OCI-LY7 (cell line): ENCODE measurements at regions not wholly inside any gene's neighbourhood (a gene's known extent, or its start where the extent isn't known, plus 50 kb on each side); places are given as distances from the start of the nearest gene placed in this dataset.

Experiments used
- BruUV-seq: library from RNA; stranded (reverse); fragments of 400-500 nt; replicated peaks from 2 replicates; lab custom pipeline; 2021; lab: Mats Ljungman, UMichigan
- CTCF ChIA-PET: fragments of 300-600 bp; sonication (Branson Sonifier 250); formaldehyde crosslinking; loops from one replicate; lab custom pipeline; 2022; ENCODE audit warnings: antibody characterized with exemption; ENCODE audit not compliant: unreplicated experiment; lab: Charles Lee
- POLR2A ChIA-PET: fragments of 300-600 bp; sonication (Branson Sonifier 250); formaldehyde crosslinking; loops from one replicate; lab custom pipeline; 2022; ENCODE audit warnings: antibody characterized with exemption; lab: Charles Lee
- DNase-seq: peaks from one replicate; pipeline ENCODE4 v3.0.0-alpha.2; 2015; ENCODE audit warnings: low spot score
- H2AFZ ChIP-seq: fragments of 200-600 bp; sonication (generic), shearing (Covaris generic); 2 replicates; pipeline ENCODE4 v1.6.1; 2014; ENCODE audit warnings: mild to moderate bottlenecking, antibody characterized with exemption, low read length, moderate library complexity
- H3K27ac ChIP-seq: fragments of 200-600 bp; sonication (generic); 2 replicates; pipeline ENCODE4 v1.5.1; 2014; ENCODE audit warnings: mixed run types, low read depth, mild to moderate bottlenecking, moderate library complexity, low read length, inconsistent platforms; ENCODE audit not compliant: poor library complexity, severe bottlenecking
- H3K36me3 ChIP-seq: fragments of 200-600 bp; sonication (generic); 2 replicates; pipeline ENCODE4 v1.6.1; 2014; ENCODE audit warnings: mild to moderate bottlenecking, antibody characterized with exemption, low read length, moderate library complexity, mixed read lengths; ENCODE audit not compliant: insufficient read depth
- H3K4me1 ChIP-seq: fragments of 200-600 bp; sonication (generic); 2 replicates; pipeline ENCODE4 v1.5.1; 2014; ENCODE audit warnings: mild to moderate bottlenecking, low read length; ENCODE audit not compliant: insufficient read depth, poor library complexity, severe bottlenecking
- H3K4me2 ChIP-seq: fragments of 200-600 bp; sonication (generic); 2 replicates; pipeline ENCODE4 v1.6.1; 2014; ENCODE audit warnings: mild to moderate bottlenecking, low read length
- H3K4me3 ChIP-seq: fragments of 200-600 bp; sonication (generic); 2 replicates; pipeline ENCODE4 v1.5.1; 2014; ENCODE audit warnings: mild to moderate bottlenecking, low read depth, low read length; ENCODE audit not compliant: poor library complexity, severe bottlenecking
- H3K79me2 ChIP-seq: fragments of 200-600 bp; sonication (generic); 2 replicates; pipeline ENCODE4 v1.6.1; 2016; ENCODE audit warnings: low read depth, mild to moderate bottlenecking, low read length, moderate library complexity, mixed read lengths; ENCODE audit not compliant: insufficient read depth
- H3K9me2 ChIP-seq: fragments of 200-600 bp; sonication (generic); 2 replicates; pipeline ENCODE4 v1.6.1; 2016; ENCODE audit warnings: mild to moderate bottlenecking, low read length, mixed read lengths; ENCODE audit not compliant: insufficient read depth
- H3K9me3 ChIP-seq: fragments of 200-600 bp; sonication (generic); 2 replicates; pipeline ENCODE4 v1.6.1; 2014; ENCODE audit warnings: mild to moderate bottlenecking, mixed run types, low read length, mixed read lengths
- H4K20me1 ChIP-seq: fragments of 200-600 bp; sonication (generic); 2 replicates; pipeline ENCODE4 v1.6.1; 2014; ENCODE audit warnings: mild to moderate bottlenecking, antibody characterized with exemption, low read length, moderate library complexity, mixed read lengths; ENCODE audit not compliant: insufficient read depth
- EZH2phosphoT487 ChIP-seq: fragments of 200-600 bp; sonication (generic); IDR thresholded peaks from 2 replicates; pipeline ENCODE4 v1.6.1; 2018; ENCODE audit warnings: low read depth, borderline replicate concordance, mild to moderate bottlenecking, mixed run types, antibody characterized with exemption, low read length, moderate library complexity, mixed read lengths
- intact Hi-C: fragments of 100-400 bp; cut with micrococcal nuclease; formaldehyde crosslinking; loops from one replicate; pipeline ENCODE4 v1.10.0; 2022; ENCODE audit not compliant: unreplicated experiment
- TF ChIP-seq, protein P1 (sequence below): fragments of 200-600 bp; sonication (generic); conservative IDR thresholded peaks from 2 replicates; pipeline ENCODE4 v1.5.1; 2014; ENCODE audit warnings: mild to moderate bottlenecking, antibody characterized with exemption, low read length, moderate library complexity, mixed read lengths

DNA sequence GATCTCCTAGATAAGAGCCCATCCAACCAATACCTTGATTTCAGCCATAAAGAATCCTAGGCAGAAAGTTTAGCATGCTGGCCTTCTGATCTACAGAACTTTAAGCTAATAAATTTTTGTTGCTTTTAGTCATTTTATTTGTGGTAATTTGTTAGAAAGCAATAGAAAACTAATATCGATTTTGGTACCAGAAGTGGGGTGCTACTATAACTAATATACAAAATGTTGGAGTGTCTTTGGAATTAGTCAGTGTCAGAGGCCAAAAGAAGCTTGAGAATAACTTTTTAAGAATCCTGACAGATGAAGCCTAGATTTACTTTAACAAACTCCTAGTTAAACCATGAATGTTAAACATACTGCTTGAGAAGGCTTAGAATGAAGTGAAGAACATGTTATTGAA is 83.6 kb upstream of the HSF2 start:
- H3K27ac ChIP-seq = no peak overlapping the region
- no peaks in the 10 kb centered on the region for H3K9me3 ChIP-seq
- TF ChIP-seq, protein P1, sequence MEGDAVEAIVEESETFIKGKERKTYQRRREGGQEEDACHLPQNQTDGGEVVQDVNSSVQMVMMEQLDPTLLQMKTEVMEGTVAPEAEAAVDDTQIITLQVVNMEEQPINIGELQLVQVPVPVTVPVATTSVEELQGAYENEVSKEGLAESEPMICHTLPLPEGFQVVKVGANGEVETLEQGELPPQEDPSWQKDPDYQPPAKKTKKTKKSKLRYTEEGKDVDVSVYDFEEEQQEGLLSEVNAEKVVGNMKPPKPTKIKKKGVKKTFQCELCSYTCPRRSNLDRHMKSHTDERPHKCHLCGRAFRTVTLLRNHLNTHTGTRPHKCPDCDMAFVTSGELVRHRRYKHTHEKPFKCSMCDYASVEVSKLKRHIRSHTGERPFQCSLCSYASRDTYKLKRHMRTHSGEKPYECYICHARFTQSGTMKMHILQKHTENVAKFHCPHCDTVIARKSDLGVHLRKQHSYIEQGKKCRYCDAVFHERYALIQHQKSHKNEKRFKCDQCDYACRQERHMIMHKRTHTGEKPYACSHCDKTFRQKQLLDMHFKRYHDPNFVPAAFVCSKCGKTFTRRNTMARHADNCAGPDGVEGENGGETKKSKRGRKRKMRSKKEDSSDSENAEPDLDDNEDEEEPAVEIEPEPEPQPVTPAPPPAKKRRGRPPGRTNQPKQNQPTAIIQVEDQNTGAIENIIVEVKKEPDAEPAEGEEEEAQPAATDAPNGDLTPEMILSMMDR = no peak
- no TSS peak for BruUV-seq
- ChIA-PET POLR2A (interaction anchor here (0.6 to 1.2 kb wide), 2 partner anchors 31 to 937 kb away, joined by 3 read pairs; no protein-coding TSS in a partner anchor), CTCF (no interaction called here)
- intact Hi-C loops = no loop called here
- no peak overlapping the region for H3K4me2 ChIP-seq
- no peak overlapping the region for H2AFZ ChIP-seq
- no peak for DNase-seq
- H3K4me3 ChIP-seq = no peak overlapping the region
- H3K9me2 ChIP-seq = no peaks in the 10 kb centered on the region
- no peaks in the 10 kb centered on the region for H4K20me1 ChIP-seq
- H3K79me2 ChIP-seq = no peaks in the 10 kb centered on the region
- H3K4me1 ChIP-seq = no peaks in the 10 kb centered on the region
- no peaks in the 10 kb centered on the region for H3K36me3 ChIP-seq

DNA sequence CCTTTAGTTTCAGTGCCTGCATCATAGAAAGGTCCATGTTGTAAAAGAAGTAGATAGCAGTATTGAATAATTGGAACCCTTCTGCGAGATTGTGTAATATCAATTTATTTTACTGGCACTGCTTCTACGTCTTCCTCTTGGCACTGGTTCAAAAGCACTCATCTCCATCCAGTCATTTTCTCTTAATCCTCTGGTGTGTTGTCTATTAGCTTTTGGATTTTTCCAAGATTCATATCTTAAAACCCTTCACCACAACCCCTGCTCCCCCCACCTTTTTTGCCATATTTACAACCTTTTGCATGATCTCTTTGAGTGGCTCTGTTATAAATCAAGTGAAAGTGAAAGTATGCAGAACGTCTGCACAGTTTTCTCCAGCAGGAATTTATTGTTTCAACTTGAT is 76.6 kb upstream of the HSF2 start:
- CTCF ChIA-PET = no interaction called here
- Histone ChIP-seq H3K27ac (no peak overlapping the region), H2AFZ (peak overlapping the region; percentile 69; the same call in 1 of the 2 replicates), H3K79me2 (no peaks in the 10 kb centered on the region), H3K36me3 (no peaks in the 10 kb centered on the region), H3K4me3 (peak overlapping the region; percentile 52), H3K4me2 (peak overlapping the region; percentile 46), H3K9me2 (no peaks in the 10 kb centered on the region), H3K9me3 (no peaks in the 10 kb centered on the region), H4K20me1 (no peaks in the 10 kb centered on the region), H3K4me1 (no peaks in the 10 kb centered on the region)
- DNase-seq = no peak
- TF ChIP-seq, protein P1 = no peak
- no peak for TF ChIP-seq EZH2phosphoT487
- POLR2A ChIA-PET = interaction anchor here (1.0 kb wide), 1 partner anchor 149 kb away, joined by 3 read pairs; no protein-coding TSS in a partner anchor
- BruUV-seq = no TSS peak
- intact Hi-C loops = no loop called here

DNA sequence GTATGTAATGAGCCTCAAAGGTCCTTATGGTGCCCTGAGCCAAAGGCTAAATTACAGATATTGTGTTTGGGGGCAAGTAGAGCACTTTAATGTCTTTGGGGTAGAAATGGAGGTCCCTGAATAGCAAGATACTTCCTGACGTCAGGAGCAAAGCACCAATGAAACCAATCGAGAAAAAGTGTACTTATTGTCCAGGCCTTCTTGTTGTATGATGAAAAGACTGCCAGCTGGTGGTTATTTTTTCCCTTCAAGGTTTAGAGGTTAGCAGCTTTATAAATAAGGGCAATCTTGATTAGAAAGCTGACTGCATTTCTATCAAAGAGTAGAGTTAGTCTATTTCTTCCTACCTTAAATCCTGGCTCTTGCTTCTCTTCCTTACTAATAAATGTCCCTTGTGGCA is 76.1 kb upstream of the HSF2 start:
- no peak for TF ChIP-seq EZH2phosphoT487
- TF ChIP-seq, protein P1 = no peak
- BruUV-seq = no TSS peak
- Histone ChIP-seq H2AFZ (peak overlapping the region; percentile 69; the same call in 1 of the 2 replicates), H3K4me1 (no peaks in the 10 kb centered on the region), H3K9me2 (no peaks in the 10 kb centered on the region), H3K4me2 (peak overlapping the region; percentile 46), H4K20me1 (no peaks in the 10 kb centered on the region), H3K36me3 (no peaks in the 10 kb centered on the region), H3K9me3 (no peaks in the 10 kb centered on the region), H3K79me2 (no peaks in the 10 kb centered on the region), H3K27ac (no peak overlapping the region), H3K4me3 (peak overlapping the region; percentile 52)
- no peak for DNase-seq
- intact Hi-C loops = no loop called here
- CTCF ChIA-PET = no interaction called here
- POLR2A ChIA-PET = no interaction called here
